GM23338 (cell line): ENCODE measurements at regions not wholly inside any gene's neighbourhood (a gene's known extent, or its start where the extent isn't known, plus 50 kb on each side); places are given as distances from the start of the nearest gene placed in this dataset.

Experiments
- ATAC-seq: fragments of 200-7000 bp; cut with Tn5 transposase; 3 replicates; pipeline ENCODE4 v1.9.1; 2020
- DNase-seq: peaks from one replicate; pipeline ENCODE4 v3.0.0-alpha.2; 2015; ENCODE audit warnings: low spot score
- H2AFZ ChIP-seq: fragments of 200-600 bp; sonication (generic); 2 replicates; pipeline ENCODE4 v1.8.0; 2016; ENCODE audit warnings: antibody characterized with exemption, mild to moderate bottlenecking, moderate library complexity
- H3F3A ChIP-seq: fragments of 200-600 bp; sonication (generic); replicated peaks from 2 replicates; pipeline ENCODE4 v1.8.0; 2017; ENCODE audit warnings: antibody characterized with exemption, mixed run types, low read depth
- H3K27ac ChIP-seq: fragments of 200-600 bp; sonication (generic); 2 replicates; pipeline ENCODE4 v1.6.1; 2016; ENCODE audit warnings: low read depth
- H3K27me3 ChIP-seq: fragments of 200-600 bp; sonication (generic); 2 replicates; pipeline ENCODE4 v1.8.0; 2016; ENCODE audit warnings: mild to moderate bottlenecking, mixed run types, moderate library complexity; ENCODE audit not compliant: insufficient read depth
- H3K36me3 ChIP-seq: fragments of 200-600 bp; sonication (generic); 2 replicates; pipeline ENCODE4 v1.8.0; 2016; ENCODE audit warnings: mild to moderate bottlenecking; ENCODE audit not compliant: insufficient read depth
- H3K4me1 ChIP-seq: fragments of 200-600 bp; sonication (generic); 2 replicates; pipeline ENCODE4 v1.8.0; 2016; ENCODE audit warnings: mild to moderate bottlenecking, moderate library complexity; ENCODE audit not compliant: insufficient read depth
- H3K4me2 ChIP-seq: fragments of 200-600 bp; sonication (generic); 2 replicates; pipeline ENCODE4 v1.7.1; 2017; ENCODE audit warnings: mixed run types
- H3K4me3 ChIP-seq: fragments of 200-600 bp; sonication (generic); 2 replicates; pipeline ENCODE4 v1.6.1; 2016; ENCODE audit warnings: mixed run types
- H3K79me2 ChIP-seq: fragments of 200-600 bp; sonication (generic); replicated peaks from 2 replicates; pipeline ENCODE4 v1.8.0; 2017; ENCODE audit warnings: mild to moderate bottlenecking; ENCODE audit not compliant: insufficient read depth
- H3K9me2 ChIP-seq: fragments of 200-600 bp; sonication (generic); 2 replicates; pipeline ENCODE4 v1.8.0; 2017; ENCODE audit not compliant: insufficient read depth
- H4K20me1 ChIP-seq: fragments of 200-600 bp; sonication (generic); replicated peaks from 2 replicates; pipeline ENCODE4 v1.8.0; 2017; ENCODE audit warnings: mild to moderate bottlenecking; ENCODE audit not compliant: insufficient read depth
- H3K27ac Mint-ChIP-seq: 2 replicates; pipeline ENCODE4 v1.8.0; 2020; ENCODE audit warnings: inconsistent platforms, mild to moderate bottlenecking, moderate library complexity, mixed read lengths
- H3K27me3 Mint-ChIP-seq: 3 replicates; pipeline ENCODE4 v1.8.0; 2022; ENCODE audit warnings: low read depth, mild to moderate bottlenecking, moderate library complexity, mixed read lengths, inconsistent platforms; ENCODE audit not compliant: insufficient read depth, poor library complexity
- H3K36me3 Mint-ChIP-seq: 3 replicates; pipeline ENCODE4 v1.8.0; 2021; ENCODE audit warnings: low read depth, mild to moderate bottlenecking, inconsistent platforms, moderate library complexity, mixed read lengths
- H3K4me1 Mint-ChIP-seq: 3 replicates; pipeline ENCODE4 v1.8.0; 2020; ENCODE audit warnings: mild to moderate bottlenecking, inconsistent platforms, mixed read lengths
- H3K4me3 Mint-ChIP-seq: 3 replicates; pipeline ENCODE4 v1.8.0; 2021; ENCODE audit warnings: moderate library complexity, mild to moderate bottlenecking, inconsistent platforms, mixed read lengths
- H3K9me3 Mint-ChIP-seq: 3 replicates; pipeline ENCODE4 v1.8.0; 2020; ENCODE audit warnings: moderate library complexity, mild to moderate bottlenecking, inconsistent platforms, mixed read lengths
- CREB1 ChIP-seq: fragments of 250-450 bp; sonication (Bioruptor Pico); IDR thresholded peaks from 2 replicates; pipeline ENCODE4 v1.5.0; 2020; ENCODE audit warnings: low read depth, mild to moderate bottlenecking, moderate library complexity
- CTCF ChIP-seq, 2 experiments: fragments of 200-600 bp in 1 of 2; sonication (generic) in 1 of 2; conservative IDR thresholded peaks; 2 replicates each; pipeline versions ENCODE4 v1.5.1 to v1.6.1; 2016 to 2017; ENCODE audit warnings: antibody characterized with exemption in 2 of 2, low read depth in 2 of 2, mild to moderate bottlenecking in 2 of 2, moderate library complexity in 1 of 2
- EZH2 ChIP-seq: fragments of 200-600 bp; sonication (generic); IDR thresholded peaks from one replicate; pipeline ENCODE4 v1.8.0; 2017; ENCODE audit warnings: antibody characterized with exemption, mild to moderate bottlenecking, low read depth; ENCODE audit not compliant: unreplicated experiment
- EZH2phosphoT487 ChIP-seq: fragments of 200-600 bp; sonication (generic); IDR thresholded peaks from one replicate; pipeline ENCODE4 v1.8.1; 2018; ENCODE audit warnings: antibody characterized with exemption; ENCODE audit not compliant: unreplicated experiment
- JUNB ChIP-seq: IDR thresholded peaks from one replicate; pipeline ENCODE4 v1.6.1; 2016; ENCODE audit warnings: antibody characterized with exemption; ENCODE audit not compliant: unreplicated experiment
- NANOG ChIP-seq: IDR thresholded peaks from 2 replicates; pipeline ENCODE4 v1.6.1; 2016; ENCODE audit warnings: antibody characterized with exemption, borderline replicate concordance
- POLR2AphosphoS5 ChIP-seq: IDR thresholded peaks from 2 replicates; pipeline ENCODE4 v1.6.1; 2016; ENCODE audit warnings: antibody characterized with exemption, low read depth
- REST ChIP-seq: IDR thresholded peaks from one replicate; pipeline ENCODE4 v1.6.1; 2018; ENCODE audit warnings: antibody characterized with exemption; ENCODE audit not compliant: unreplicated experiment
- STAT1 ChIP-seq: IDR thresholded peaks from one replicate; pipeline ENCODE4 v1.6.1; 2016; ENCODE audit warnings: antibody characterized with exemption; ENCODE audit not compliant: unreplicated experiment
- ZNF114 ChIP-seq: fragments of 250-450 bp; sonication (Bioruptor Pico); IDR thresholded peaks from 2 replicates; pipeline ENCODE4 v1.5.0; 2020; ENCODE audit warnings: mild to moderate bottlenecking, moderate library complexity
- ZNF331 ChIP-seq: fragments of 250-450 bp; sonication (Bioruptor Pico); IDR thresholded peaks from 2 replicates; pipeline ENCODE4 v1.5.0; 2020; ENCODE audit warnings: low read depth, mild to moderate bottlenecking, moderate library complexity
- TF ChIP-seq, protein P1 (sequence below): fragments of 250-450 bp; sonication (Bioruptor Pico); IDR thresholded peaks from 2 replicates; pipeline ENCODE4 v1.5.0; 2020; ENCODE audit warnings: mild to moderate bottlenecking, moderate library complexity
- TF ChIP-seq, protein P2 (sequence below): IDR thresholded peaks from 2 replicates; pipeline ENCODE4 v1.6.1; 2016; ENCODE audit warnings: antibody characterized with exemption

- Histone ChIP-seq H3K36me3 (no peaks in the 10 kb centered on the region), H3F3A (no peaks in the 10 kb centered on the region), H3K4me3 (no peak overlapping the region), H3K27me3 (no peaks in the 10 kb centered on the region), H3K4me2 (no peak overlapping the region), H2AFZ (no peak overlapping the region), H3K9me2 (no peaks in the 10 kb centered on the region), H3K4me1 (no peaks in the 10 kb centered on the region), H3K79me2 (no peaks in the 10 kb centered on the region), H4K20me1 (no peaks in the 10 kb centered on the region), H3K27ac (no peak overlapping the region)
- no peak overlapping the region for H3K4me3 Mint-ChIP-seq
- TF ChIP-seq CREB1 (CRISPR knock-in tag) (no peak), JUNB (no peak), POLR2AphosphoS5 (no peak), EZH2 (no peak), STAT1 (no peak), EZH2phosphoT487 (no peak), ZNF331 (CRISPR knock-in tag) (no peak), CTCF (conservative IDR thresholded peaks at IDR 0.05; ENCODE audit: low read depth in 2 of 2) (no peak), REST (no peak), ZNF114 (CRISPR knock-in tag) (no peak), NANOG (no peak)
- TF ChIP-seq, protein P1, sequence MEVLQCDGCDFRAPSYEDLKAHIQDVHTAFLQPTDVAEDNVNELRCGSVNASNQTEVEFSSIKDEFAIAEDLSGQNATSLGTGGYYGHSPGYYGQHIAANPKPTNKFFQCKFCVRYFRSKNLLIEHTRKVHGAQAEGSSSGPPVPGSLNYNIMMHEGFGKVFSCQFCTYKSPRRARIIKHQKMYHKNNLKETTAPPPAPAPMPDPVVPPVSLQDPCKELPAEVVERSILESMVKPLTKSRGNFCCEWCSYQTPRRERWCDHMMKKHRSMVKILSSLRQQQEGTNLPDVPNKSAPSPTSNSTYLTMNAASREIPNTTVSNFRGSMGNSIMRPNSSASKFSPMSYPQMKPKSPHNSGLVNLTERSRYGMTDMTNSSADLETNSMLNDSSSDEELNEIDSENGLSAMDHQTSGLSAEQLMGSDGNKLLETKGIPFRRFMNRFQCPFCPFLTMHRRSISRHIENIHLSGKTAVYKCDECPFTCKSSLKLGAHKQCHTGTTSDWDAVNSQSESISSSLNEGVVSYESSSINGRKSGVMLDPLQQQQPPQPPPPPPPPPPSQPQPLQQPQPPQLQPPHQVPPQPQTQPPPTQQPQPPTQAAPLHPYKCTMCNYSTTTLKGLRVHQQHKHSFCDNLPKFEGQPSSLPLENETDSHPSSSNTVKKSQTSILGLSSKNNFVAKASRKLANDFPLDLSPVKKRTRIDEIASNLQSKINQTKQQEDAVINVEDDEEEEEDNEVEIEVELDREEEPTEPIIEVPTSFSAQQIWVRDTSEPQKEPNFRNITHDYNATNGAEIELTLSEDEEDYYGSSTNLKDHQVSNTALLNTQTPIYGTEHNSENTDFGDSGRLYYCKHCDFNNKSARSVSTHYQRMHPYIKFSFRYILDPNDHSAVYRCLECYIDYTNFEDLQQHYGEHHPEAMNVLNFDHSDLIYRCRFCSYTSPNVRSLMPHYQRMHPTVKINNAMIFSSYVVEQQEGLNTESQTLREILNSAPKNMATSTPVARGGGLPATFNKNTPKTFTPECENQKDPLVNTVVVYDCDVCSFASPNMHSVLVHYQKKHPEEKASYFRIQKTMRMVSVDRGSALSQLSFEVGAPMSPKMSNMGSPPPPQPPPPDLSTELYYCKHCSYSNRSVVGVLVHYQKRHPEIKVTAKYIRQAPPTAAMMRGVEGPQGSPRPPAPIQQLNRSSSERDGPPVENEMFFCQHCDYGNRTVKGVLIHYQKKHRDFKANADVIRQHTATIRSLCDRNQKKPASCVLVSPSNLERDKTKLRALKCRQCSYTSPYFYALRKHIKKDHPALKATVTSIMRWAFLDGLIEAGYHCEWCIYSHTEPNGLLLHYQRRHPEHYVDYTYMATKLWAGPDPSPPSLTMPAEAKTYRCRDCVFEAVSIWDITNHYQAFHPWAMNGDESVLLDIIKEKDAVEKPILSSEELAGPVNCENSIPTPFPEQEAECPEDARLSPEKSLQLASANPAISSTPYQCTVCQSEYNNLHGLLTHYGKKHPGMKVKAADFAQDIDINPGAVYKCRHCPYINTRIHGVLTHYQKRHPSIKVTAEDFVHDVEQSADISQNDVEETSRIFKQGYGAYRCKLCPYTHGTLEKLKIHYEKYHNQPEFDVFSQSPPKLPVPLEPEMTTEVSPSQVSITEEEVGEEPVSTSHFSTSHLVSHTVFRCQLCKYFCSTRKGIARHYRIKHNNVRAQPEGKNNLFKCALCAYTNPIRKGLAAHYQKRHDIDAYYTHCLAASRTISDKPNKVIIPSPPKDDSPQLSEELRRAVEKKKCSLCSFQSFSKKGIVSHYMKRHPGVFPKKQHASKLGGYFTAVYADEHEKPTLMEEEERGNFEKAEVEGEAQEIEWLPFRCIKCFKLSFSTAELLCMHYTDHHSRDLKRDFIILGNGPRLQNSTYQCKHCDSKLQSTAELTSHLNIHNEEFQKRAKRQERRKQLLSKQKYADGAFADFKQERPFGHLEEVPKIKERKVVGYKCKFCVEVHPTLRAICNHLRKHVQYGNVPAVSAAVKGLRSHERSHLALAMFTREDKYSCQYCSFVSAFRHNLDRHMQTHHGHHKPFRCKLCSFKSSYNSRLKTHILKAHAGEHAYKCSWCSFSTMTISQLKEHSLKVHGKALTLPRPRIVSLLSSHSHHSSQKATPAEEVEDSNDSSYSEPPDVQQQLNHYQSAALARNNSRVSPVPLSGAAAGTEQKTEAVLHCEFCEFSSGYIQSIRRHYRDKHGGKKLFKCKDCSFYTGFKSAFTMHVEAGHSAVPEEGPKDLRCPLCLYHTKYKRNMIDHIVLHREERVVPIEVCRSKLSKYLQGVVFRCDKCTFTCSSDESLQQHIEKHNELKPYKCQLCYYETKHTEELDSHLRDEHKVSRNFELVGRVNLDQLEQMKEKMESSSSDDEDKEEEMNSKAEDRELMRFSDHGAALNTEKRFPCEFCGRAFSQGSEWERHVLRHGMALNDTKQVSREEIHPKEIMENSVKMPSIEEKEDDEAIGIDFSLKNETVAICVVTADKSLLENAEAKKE: no peak
- TF ChIP-seq, protein P2, sequence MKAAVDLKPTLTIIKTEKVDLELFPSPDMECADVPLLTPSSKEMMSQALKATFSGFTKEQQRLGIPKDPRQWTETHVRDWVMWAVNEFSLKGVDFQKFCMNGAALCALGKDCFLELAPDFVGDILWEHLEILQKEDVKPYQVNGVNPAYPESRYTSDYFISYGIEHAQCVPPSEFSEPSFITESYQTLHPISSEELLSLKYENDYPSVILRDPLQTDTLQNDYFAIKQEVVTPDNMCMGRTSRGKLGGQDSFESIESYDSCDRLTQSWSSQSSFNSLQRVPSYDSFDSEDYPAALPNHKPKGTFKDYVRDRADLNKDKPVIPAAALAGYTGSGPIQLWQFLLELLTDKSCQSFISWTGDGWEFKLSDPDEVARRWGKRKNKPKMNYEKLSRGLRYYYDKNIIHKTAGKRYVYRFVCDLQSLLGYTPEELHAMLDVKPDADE: no peak
- peaks cover 4% of the 10 kb centered on the region; the same call in 2 of the 3 replicates for H3K9me3 Mint-ChIP-seq
- H3K4me1 Mint-ChIP-seq: no peaks in the 10 kb centered on the region
- no peaks in the 10 kb centered on the region for H3K27me3 Mint-ChIP-seq
- no peak overlapping the region for H3K27ac Mint-ChIP-seq
- no peak for ATAC-seq
- H3K36me3 Mint-ChIP-seq: no peaks in the 10 kb centered on the region
- no peak for DNase-seq
Observed at GRCh38 chr12:62016021-62016420, 244.2 kb upstream of the USP15 start.
